NCI-H2029 treated with DMSO at 0.1 percent for 48 hours (cell line): ENCODE measurements at regions not wholly inside any gene's neighbourhood (a gene's known extent, or its start where the extent isn't known, plus 50 kb on each side); places are given as distances from the start of the nearest gene placed in this dataset.
"Not testable (repeated sequence)": the region's sequence is repeated elsewhere in the genome, so short reads cannot be mapped to it uniquely, and the experiment has no call there.

ENCODE experiments used
- DNase-seq: peaks from one replicate; lab custom pipeline; 2025; lab: John Stamatoyannopoulos, UW

DNA sequence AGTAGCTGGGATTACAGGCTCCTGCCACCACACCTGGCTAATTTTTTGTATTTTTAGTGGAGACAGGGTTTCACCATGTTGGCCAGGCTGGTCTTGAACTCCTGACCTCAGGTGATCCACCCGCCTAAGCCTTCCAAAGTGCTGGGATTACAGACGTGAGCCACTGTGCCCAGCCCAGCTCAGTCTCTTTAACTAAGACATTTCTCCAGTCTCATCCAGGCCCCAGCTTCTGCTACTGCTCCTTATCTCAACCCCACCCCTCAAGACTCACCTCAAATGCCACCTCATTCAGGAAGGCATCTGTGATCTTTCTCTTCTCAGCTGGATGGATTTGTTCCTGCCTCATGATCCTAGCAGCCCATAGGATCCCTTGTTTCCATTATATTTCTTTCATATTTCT is 85.9 kb upstream of the GRAMD1B start:
- DNase-seq: not testable (repeated sequence)

- no peak for DNase-seq
These were observed 90.9 kb upstream of the GRAMD1B start for GRCh38 chr11:123338997-123339752.

- DNase-seq: no peak
These were observed 91.7 kb upstream of the GRAMD1B start for GRCh38 chr11:123338266-123338800.

- no peak for DNase-seq
These were observed 95.1 kb upstream of the GRAMD1B start for GRCh38 chr11:123334925-123335324.

DNA sequence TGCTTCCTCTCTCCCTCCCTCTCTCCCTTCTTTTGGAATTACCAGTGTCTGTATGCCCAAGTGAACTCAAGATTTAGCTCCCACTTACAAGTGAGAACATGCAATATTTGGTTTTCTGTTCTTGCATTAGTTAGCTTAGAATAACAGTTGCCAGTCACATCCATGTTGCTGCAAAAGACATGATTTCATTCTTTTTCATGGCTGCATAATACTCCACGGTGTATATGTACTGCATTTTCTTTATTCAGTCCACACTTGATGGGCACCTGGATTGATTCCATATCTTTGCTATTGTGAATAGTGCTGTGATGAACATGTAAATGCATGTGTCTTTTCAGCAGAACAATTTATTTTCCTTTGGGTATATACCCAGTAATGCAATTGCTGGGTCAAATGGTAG is 97.5 kb upstream of the GRAMD1B start:
- DNase-seq: not testable (repeated sequence)

DNA sequence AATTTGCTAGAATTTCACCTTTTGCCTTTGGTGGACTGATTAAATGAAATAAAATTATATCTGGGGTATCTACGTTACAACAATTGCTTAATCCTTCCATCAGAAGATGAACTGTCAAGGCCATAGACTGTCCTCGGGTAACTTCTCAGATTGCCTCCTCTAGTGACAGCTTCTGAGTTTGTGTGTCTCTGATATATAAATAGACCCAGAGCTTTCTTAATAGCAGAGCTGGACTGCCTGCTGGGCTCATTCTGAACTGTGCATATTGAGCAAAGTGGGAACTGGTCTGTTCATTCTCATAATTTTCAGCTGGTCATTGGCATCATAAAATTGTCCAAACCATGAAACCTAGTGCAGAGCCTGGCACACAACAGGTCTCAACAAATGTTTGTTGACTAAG is 99.1 kb upstream of the GRAMD1B start:
- no peak for DNase-seq

DNA sequence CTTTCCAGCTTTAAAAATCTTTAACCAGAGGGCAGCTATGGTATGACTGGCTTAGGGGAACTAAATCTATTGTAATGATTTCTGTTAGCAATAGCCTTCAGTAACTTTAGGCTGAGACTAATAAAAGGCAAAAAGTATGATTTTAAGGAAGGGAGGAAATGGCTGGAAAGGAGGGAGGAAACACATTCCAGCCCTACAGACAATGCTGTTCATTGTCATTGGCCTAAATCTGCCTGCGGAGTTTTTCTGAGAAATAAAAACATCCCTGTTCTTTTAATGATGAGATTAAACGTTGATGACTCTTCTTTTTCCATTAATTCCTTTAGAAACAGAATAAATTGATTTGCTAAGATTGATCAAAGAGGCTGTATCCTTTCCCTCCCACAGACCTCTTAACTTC is 99.6 kb upstream of the GRAMD1B start:
- no peak for DNase-seq

- peak; percentile 20 for DNase-seq
These were observed 100.0 kb upstream of the GRAMD1B start for GRCh38 chr11:123330071-123330470.

DNA sequence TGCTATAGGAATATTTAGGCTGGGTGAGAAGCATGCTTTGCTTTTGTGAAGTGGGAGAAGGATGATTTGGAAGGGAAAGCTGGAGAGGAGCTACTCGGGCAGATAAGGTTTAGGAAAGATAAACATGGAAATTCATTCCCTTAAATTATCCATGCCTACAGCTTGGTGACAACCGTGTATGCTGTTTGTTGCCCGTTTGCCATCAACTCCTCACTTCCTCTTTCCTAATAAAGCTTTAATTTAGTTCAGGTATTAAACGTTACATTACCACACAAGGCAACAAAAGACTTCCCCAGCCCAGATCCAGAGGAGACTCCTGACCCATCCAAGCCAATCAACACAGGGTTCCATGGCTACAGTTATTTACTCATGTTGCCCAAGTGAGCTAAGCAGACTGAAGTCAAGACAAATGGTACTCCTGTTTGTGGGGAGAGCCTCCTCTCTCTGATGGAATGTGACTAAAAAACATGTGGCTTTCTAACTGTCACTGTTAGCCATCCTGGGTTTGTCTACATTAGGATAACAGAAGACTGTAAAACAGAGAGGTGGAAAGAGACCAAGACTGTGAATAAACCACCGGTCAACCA is 101.7 kb upstream of the GRAMD1B start:
- no peak for DNase-seq

DNA sequence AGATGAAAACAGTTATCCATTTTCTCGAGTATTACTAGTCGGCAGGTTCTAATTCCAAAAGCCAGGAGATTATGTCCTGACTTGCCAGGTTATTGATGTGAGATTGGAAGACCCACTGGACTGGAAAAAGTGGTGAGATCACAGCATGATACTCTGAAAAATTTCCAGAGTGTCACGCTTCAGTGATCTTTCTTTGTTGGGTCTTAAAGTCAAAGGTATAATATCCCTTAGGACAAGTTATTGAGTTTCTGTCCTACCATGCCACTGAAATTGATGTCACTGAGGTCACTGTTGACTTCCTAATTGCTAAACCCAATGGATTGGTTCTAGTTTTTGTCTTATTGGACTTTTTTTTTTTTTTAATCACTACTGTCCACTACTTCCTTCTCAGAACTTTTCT is 104.5 kb upstream of the GRAMD1B start:
- DNase-seq: no peak

DNA sequence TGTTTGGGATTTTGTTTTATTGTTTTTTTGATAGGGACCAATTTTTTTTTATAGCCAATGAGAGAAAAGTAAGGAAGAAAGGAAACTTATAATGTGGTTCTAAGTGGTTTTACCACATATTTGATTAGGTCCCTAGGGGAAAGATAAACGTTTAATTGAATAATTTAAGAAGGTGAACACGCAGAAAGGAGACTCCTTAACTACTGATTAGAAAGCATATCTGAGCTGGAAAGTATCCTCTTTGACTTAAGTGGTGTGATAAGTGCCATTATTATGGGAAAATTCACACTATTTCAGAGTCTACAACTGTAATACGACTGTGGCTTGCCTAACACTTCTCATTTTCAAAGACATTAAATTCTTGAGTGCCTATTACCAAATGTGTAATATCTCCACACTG is 106.5 kb upstream of the GRAMD1B start:
- no peak for DNase-seq

GRCh38 chr11:123321636-123322035 is 108.4 kb upstream of the GRAMD1B start:
- DNase-seq: no peak

DNA sequence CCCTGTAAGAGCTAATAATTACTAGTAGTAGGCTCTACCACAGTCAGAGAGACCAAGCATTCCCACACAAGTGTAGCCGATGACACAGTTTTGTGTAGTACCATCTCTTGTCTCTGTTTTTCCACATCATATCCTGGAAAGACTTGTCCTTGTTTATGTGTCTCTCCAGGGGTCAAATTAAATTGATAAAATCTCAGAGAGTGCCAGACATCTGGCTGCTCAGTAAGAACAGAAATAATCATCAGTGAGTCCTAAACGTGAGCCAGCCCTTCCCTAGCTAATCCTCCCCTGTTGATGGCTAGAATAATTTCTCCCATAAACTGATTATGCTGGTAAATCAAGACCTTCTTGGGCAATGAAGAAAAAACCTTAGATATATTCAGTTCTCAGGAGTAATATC is 111.4 kb upstream of the GRAMD1B start:
- no peak for DNase-seq

- not testable (repeated sequence) for DNase-seq
These were observed 111.9 kb upstream of the GRAMD1B start for GRCh38 chr11:123318132-123318531.

- no peak for DNase-seq
These were observed 114.1 kb upstream of the GRAMD1B start for GRCh38 chr11:123316003-123316402.

DNA sequence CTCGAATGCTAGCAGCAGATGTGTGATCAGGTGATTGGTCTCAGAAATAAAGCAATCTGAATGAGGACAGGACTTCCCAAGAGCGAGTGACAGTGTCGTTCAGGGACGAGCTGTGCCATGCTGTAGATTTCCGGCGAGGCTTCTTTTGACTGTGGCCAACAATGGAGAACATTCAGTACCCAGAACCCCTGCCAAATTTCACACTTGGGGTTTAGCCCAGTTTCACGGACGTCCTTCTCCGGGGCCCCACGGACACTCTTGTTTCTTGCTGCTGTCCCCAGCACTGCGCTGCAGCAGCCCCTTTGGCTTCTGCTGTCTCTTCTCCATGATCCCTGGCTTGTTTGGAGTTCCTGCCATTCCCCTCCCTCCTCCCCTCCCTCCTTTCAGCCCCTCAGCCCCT is 115.1 kb upstream of the GRAMD1B start:
- no peak for DNase-seq

DNA sequence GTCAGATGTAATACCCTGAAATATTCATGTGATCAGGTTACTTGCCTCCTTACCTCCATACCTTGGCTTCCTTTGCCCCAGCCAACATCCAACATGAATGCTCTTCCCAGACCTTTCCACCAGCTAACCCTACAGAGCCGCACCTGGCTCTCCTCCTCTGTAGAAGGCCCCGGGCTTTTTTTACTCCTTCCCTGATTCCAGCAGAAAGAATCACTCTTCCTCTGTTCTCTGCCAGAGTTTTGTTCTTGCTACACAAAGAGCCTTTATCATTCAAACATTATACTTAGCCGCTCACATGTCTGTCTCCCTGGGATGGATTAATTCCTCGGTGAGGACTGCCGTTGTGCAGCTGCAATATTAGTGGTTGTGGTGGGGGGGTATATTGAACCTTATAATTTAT is 116.8 kb upstream of the GRAMD1B start:
- DNase-seq: no peak

GRCh38 chr11:123308077-123308476 is 113.0 kb upstream of the CLMP start:
- peak; percentile 86 for DNase-seq

DNA sequence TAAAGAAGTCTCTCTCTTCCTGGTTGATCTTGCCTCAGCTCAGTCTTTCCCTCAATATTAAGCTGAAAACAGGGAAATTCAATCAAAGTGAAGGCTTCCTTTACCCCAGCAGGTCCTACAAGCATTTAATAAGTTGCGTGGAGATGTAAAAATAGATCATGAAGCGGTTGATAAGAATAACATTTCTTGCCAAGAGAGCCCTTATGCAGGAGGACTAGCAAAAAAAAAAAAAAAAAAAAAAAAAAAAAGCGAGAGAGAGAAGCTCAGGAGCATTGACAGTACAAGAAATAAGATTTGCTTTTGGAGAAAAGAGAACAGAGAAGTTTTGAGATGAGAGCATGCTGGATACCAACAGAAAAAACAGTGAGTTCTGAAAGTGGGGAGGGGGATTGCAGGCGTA is 112.2 kb upstream of the CLMP start:
- DNase-seq: no peak

GRCh38 chr11:123306531-123306930 is 111.5 kb upstream of the CLMP start:
- DNase-seq: no peak

GRCh38 chr11:123305601-123306375 is 110.7 kb upstream of the CLMP start:
- DNase-seq: no peak

GRCh38 chr11:123304828-123305466 is 109.9 kb upstream of the CLMP start:
- peak; percentile 67 for DNase-seq
